ENCODE measurements at regions not wholly inside any gene's neighbourhood (a gene's known extent, or its start where the extent isn't known, plus 50 kb on each side); places are given as distances from the start of the nearest gene placed in this dataset.
"Not testable (repeated sequence)": the region's sequence is repeated elsewhere in the genome, so short reads cannot be mapped to it uniquely, and the experiment has no call there.

- Histone ChIP-seq H3K9me3 (ENCODE audit: control insufficient read depth in 2 of 2, low read length in 2 of 2) (no peaks in the 10 kb centered on the region), H3K4me1 (ENCODE audit: control insufficient read depth, insufficient read depth, low read length) (no peaks in the 10 kb centered on the region), H3K27ac (ENCODE audit: low read length) (no peak overlapping the region), H3K9ac (ENCODE audit: low read length in 2 of 2) (no peak overlapping the region), H3K27me3 (ENCODE audit: control insufficient read depth in 1 of 2, insufficient read depth in 2 of 2, low read length in 2 of 2) (no peaks in the 10 kb centered on the region), H3K36me3 (ENCODE audit: control insufficient read depth in 2 of 2, insufficient read depth in 2 of 2, low read length in 2 of 2) (no peaks in the 10 kb centered on the region), H3K4me3 (ENCODE audit: low read length in 2 of 2) (no peak overlapping the region)
Observed at GRCh38 chr6:7000825-7001777, 106.7 kb upstream of the RREB1 start.

- H3K4me1 ChIP-seq (ENCODE audit: control insufficient read depth, insufficient read depth, low read length) = no peaks in the 10 kb centered on the region
- no peaks in the 10 kb centered on the region for H3K9me3 ChIP-seq (ENCODE audit: control insufficient read depth in 2 of 2, low read length in 2 of 2)
Observed at GRCh38 chr6:7003041-7003440, 104.7 kb upstream of the RREB1 start.

GRCh38 chr6:7004581-7005297 lies 103.0 kb upstream of the RREB1 start:
- H3K36me3 ChIP-seq (ENCODE audit: control insufficient read depth in 2 of 2, insufficient read depth in 2 of 2, low read length in 2 of 2) = no peaks in the 10 kb centered on the region
- no peak overlapping the region for H3K4me3 ChIP-seq (ENCODE audit: low read length in 2 of 2)
- H3K27ac ChIP-seq (ENCODE audit: low read length) = no peak overlapping the region
- no peak overlapping the region for H3K9ac ChIP-seq (ENCODE audit: low read length in 2 of 2)
- H3K4me1 ChIP-seq (ENCODE audit: control insufficient read depth, insufficient read depth, low read length) = no peaks in the 10 kb centered on the region
- H3K9me3 ChIP-seq (ENCODE audit: control insufficient read depth in 2 of 2, low read length in 2 of 2) = no peaks in the 10 kb centered on the region
- H3K27me3 ChIP-seq (ENCODE audit: control insufficient read depth in 1 of 2, insufficient read depth in 2 of 2, low read length in 2 of 2) = no peaks in the 10 kb centered on the region

More at GRCh38 chr6:7003041-7003440, 104.7 kb upstream of the RREB1 start:
- Histone ChIP-seq H3K27me3 (ENCODE audit: control insufficient read depth in 1 of 2, insufficient read depth in 2 of 2, low read length in 2 of 2) (no peaks in the 10 kb centered on the region), H3K36me3 (ENCODE audit: control insufficient read depth in 2 of 2, insufficient read depth in 2 of 2, low read length in 2 of 2) (no peaks in the 10 kb centered on the region), H3K27ac (ENCODE audit: low read length) (no peak overlapping the region), H3K4me3 (ENCODE audit: low read length in 2 of 2) (no peak overlapping the region), H3K9ac (ENCODE audit: low read length in 2 of 2) (no peak overlapping the region)

GRCh38 chr6:7006515-7007191 lies 101.1 kb upstream of the RREB1 start:
- Histone ChIP-seq H3K9me3 (ENCODE audit: control insufficient read depth in 2 of 2, low read length in 2 of 2) (no peaks in the 10 kb centered on the region), H3K4me1 (ENCODE audit: control insufficient read depth, insufficient read depth, low read length) (no peaks in the 10 kb centered on the region), H3K36me3 (ENCODE audit: control insufficient read depth in 2 of 2, insufficient read depth in 2 of 2, low read length in 2 of 2) (no peaks in the 10 kb centered on the region), H3K27ac (ENCODE audit: low read length) (no peak overlapping the region), H3K27me3 (ENCODE audit: control insufficient read depth in 1 of 2, insufficient read depth in 2 of 2, low read length in 2 of 2) (no peaks in the 10 kb centered on the region), H3K4me3 (ENCODE audit: low read length in 2 of 2) (no peak overlapping the region), H3K9ac (ENCODE audit: low read length in 2 of 2) (no peak overlapping the region)

- Histone ChIP-seq H3K27ac (ENCODE audit: low read length) (no peak overlapping the region), H3K27me3 (ENCODE audit: control insufficient read depth in 1 of 2, insufficient read depth in 2 of 2, low read length in 2 of 2) (no peaks in the 10 kb centered on the region), H3K4me1 (ENCODE audit: control insufficient read depth, insufficient read depth, low read length) (no peaks in the 10 kb centered on the region), H3K36me3 (ENCODE audit: control insufficient read depth in 2 of 2, insufficient read depth in 2 of 2, low read length in 2 of 2) (no peaks in the 10 kb centered on the region), H3K9ac (ENCODE audit: low read length in 2 of 2) (no peak overlapping the region), H3K9me3 (ENCODE audit: control insufficient read depth in 2 of 2, low read length in 2 of 2) (no peaks in the 10 kb centered on the region), H3K4me3 (ENCODE audit: low read length in 2 of 2) (no peak overlapping the region)
Observed at GRCh38 chr6:7008451-7008988, 99.2 kb upstream of the RREB1 start.

- H3K27me3 ChIP-seq (ENCODE audit: control insufficient read depth in 1 of 2, insufficient read depth in 2 of 2, low read length in 2 of 2) = no peaks in the 10 kb centered on the region
- H3K9ac ChIP-seq (ENCODE audit: low read length in 2 of 2) = no peak overlapping the region
- H3K4me3 ChIP-seq (ENCODE audit: low read length in 2 of 2) = no peak overlapping the region
- H3K36me3 ChIP-seq (ENCODE audit: control insufficient read depth in 2 of 2, insufficient read depth in 2 of 2, low read length in 2 of 2) = no peaks in the 10 kb centered on the region
- no peaks in the 10 kb centered on the region for H3K4me1 ChIP-seq (ENCODE audit: control insufficient read depth, insufficient read depth, low read length)
- no peaks in the 10 kb centered on the region for H3K9me3 ChIP-seq (ENCODE audit: control insufficient read depth in 2 of 2, low read length in 2 of 2)
- H3K27ac ChIP-seq (ENCODE audit: low read length) = no peak overlapping the region
Observed at GRCh38 chr6:7016226-7016625, 91.5 kb upstream of the RREB1 start.

- Histone ChIP-seq H3K27ac (ENCODE audit: low read length) (no peak overlapping the region), H3K9ac (ENCODE audit: low read length in 2 of 2) (no peak overlapping the region), H3K27me3 (ENCODE audit: control insufficient read depth in 1 of 2, insufficient read depth in 2 of 2, low read length in 2 of 2) (no peaks in the 10 kb centered on the region), H3K4me3 (ENCODE audit: low read length in 2 of 2) (no peak overlapping the region), H3K4me1 (ENCODE audit: control insufficient read depth, insufficient read depth, low read length) (no peaks in the 10 kb centered on the region), H3K36me3 (ENCODE audit: control insufficient read depth in 2 of 2, insufficient read depth in 2 of 2, low read length in 2 of 2) (no peaks in the 10 kb centered on the region), H3K9me3 (ENCODE audit: control insufficient read depth in 2 of 2, low read length in 2 of 2) (no peaks in the 10 kb centered on the region)
Observed at GRCh38 chr6:7021301-7021700, 86.5 kb upstream of the RREB1 start.

- no peak overlapping the region for H3K4me3 ChIP-seq (ENCODE audit: low read length in 2 of 2)
- no peak overlapping the region for H3K9ac ChIP-seq (ENCODE audit: low read length in 2 of 2)
- H3K27me3 ChIP-seq (ENCODE audit: control insufficient read depth in 1 of 2, insufficient read depth in 2 of 2, low read length in 2 of 2) = no peaks in the 10 kb centered on the region
- H3K9me3 ChIP-seq (ENCODE audit: control insufficient read depth in 2 of 2, low read length in 2 of 2) = no peaks in the 10 kb centered on the region
- no peaks in the 10 kb centered on the region for H3K4me1 ChIP-seq (ENCODE audit: control insufficient read depth, insufficient read depth, low read length)
- H3K36me3 ChIP-seq (ENCODE audit: control insufficient read depth in 2 of 2, insufficient read depth in 2 of 2, low read length in 2 of 2) = no peaks in the 10 kb centered on the region
- H3K27ac ChIP-seq (ENCODE audit: low read length) = no peak overlapping the region
Observed at GRCh38 chr6:7025861-7026260, 81.9 kb upstream of the RREB1 start.

GRCh38 chr6:7028963-7029362 lies 78.8 kb upstream of the RREB1 start:
- H3K4me1 ChIP-seq (ENCODE audit: control insufficient read depth, insufficient read depth, low read length); H3K9ac ChIP-seq (ENCODE audit: low read length in 2 of 2); H3K36me3 ChIP-seq (ENCODE audit: control insufficient read depth in 2 of 2, insufficient read depth in 2 of 2, low read length in 2 of 2); H3K4me3 ChIP-seq (ENCODE audit: low read length in 2 of 2); H3K27ac ChIP-seq (ENCODE audit: low read length); H3K9me3 ChIP-seq (ENCODE audit: control insufficient read depth in 2 of 2, low read length in 2 of 2); H3K27me3 ChIP-seq (ENCODE audit: control insufficient read depth in 1 of 2, insufficient read depth in 2 of 2, low read length in 2 of 2): not testable (repeated sequence)

- not testable (repeated sequence) for H3K9me3 ChIP-seq (ENCODE audit: control insufficient read depth in 2 of 2, low read length in 2 of 2); H3K9ac ChIP-seq (ENCODE audit: low read length in 2 of 2)
Observed at GRCh38 chr6:7030968-7031367, 76.8 kb upstream of the RREB1 start.

More at GRCh38 chr6:7030968-7031367, 76.8 kb upstream of the RREB1 start:
- not testable (repeated sequence) for H3K4me1 ChIP-seq (ENCODE audit: control insufficient read depth, insufficient read depth, low read length); H3K27me3 ChIP-seq (ENCODE audit: control insufficient read depth in 1 of 2, insufficient read depth in 2 of 2, low read length in 2 of 2); H3K4me3 ChIP-seq (ENCODE audit: low read length in 2 of 2); H3K36me3 ChIP-seq (ENCODE audit: control insufficient read depth in 2 of 2, insufficient read depth in 2 of 2, low read length in 2 of 2); H3K27ac ChIP-seq (ENCODE audit: low read length)
